OCI-LY7 (cell line): ENCODE measurements at regions not wholly inside any gene's neighbourhood (a gene's known extent, or its start where the extent isn't known, plus 50 kb on each side); places are given as distances from the start of the nearest gene placed in this dataset.

Experiments used
- CTCF ChIP-seq: fragments of 200-600 bp; sonication (generic); conservative IDR thresholded peaks from 2 replicates; pipeline ENCODE4 v1.5.1; 2014; ENCODE audit warnings: mild to moderate bottlenecking, antibody characterized with exemption, low read length, moderate library complexity, mixed read lengths
- EZH2phosphoT487 ChIP-seq: fragments of 200-600 bp; sonication (generic); IDR thresholded peaks from 2 replicates; pipeline ENCODE4 v1.6.1; 2018; ENCODE audit warnings: low read depth, borderline replicate concordance, mild to moderate bottlenecking, mixed run types, antibody characterized with exemption, low read length, moderate library complexity, mixed read lengths

- no peak for TF ChIP-seq CTCF
- no peak for TF ChIP-seq EZH2phosphoT487
These were observed 166.4 kb upstream of the ADO start for GRCh38 chr10:62638062-62638477.
